HFFc6 (cell line): ENCODE measurements at regions not wholly inside any gene's neighbourhood (a gene's known extent, or its start where the extent isn't known, plus 50 kb on each side); places are given as distances from the start of the nearest gene placed in this dataset.
A peak's percentile ranks its signal among the peaks of the same experiment; 100 is the strongest.

Source experiments
- DNase-seq: peaks from one replicate; pipeline ENCODE4 v3.0.0-alpha.2; 2018
- H3K27ac Mint-ChIP-seq: 2 replicates; pipeline ENCODE4 v1.8.0; 2020; ENCODE audit warnings: mild to moderate bottlenecking, mixed read lengths
- H3K27me3 Mint-ChIP-seq: 2 replicates; pipeline ENCODE4 v1.8.0; 2021; ENCODE audit warnings: mild to moderate bottlenecking, moderate library complexity, mixed read lengths; ENCODE audit not compliant: insufficient read depth
- H3K36me3 Mint-ChIP-seq: 2 replicates; pipeline ENCODE4 v1.8.0; 2021; ENCODE audit warnings: low read depth, mixed read lengths
- H3K4me1 Mint-ChIP-seq: 2 replicates; pipeline ENCODE4 v1.8.0; 2020; ENCODE audit warnings: low read depth, mixed read lengths
- H3K4me3 Mint-ChIP-seq: 2 replicates; pipeline ENCODE4 v1.8.0; 2020; ENCODE audit warnings: mild to moderate bottlenecking, moderate library complexity, mixed read lengths
- H3K9me3 Mint-ChIP-seq: 2 replicates; pipeline ENCODE4 v1.8.0; 2020; ENCODE audit warnings: mild to moderate bottlenecking, mixed read lengths
- CTCF ChIP-seq: fragments of 200-600 bp; sonication (generic); IDR thresholded peaks from 2 replicates; pipeline ENCODE4 v1.5.0; 2021; ENCODE audit warnings: antibody characterized with exemption, mild to moderate bottlenecking

GRCh38 chrX:74251006-74251930 lies 52.7 kb upstream of the ZCCHC13 start:
- Mint-ChIP-seq H3K36me3 (peaks cover 4% of the 10 kb centered on the region), H3K4me3 (peak overlapping the region; percentile 26; the same call in 1 of the 2 replicates), H3K4me1 (peaks cover 37% of the 10 kb centered on the region), H3K9me3 (no peaks in the 10 kb centered on the region), H3K27ac (peak overlapping the region; percentile 87), H3K27me3 (no peaks in the 10 kb centered on the region)
- peak; percentile 51 for DNase-seq
- no peak for TF ChIP-seq CTCF

GRCh38 chrX:74250574-74250973 lies 53.4 kb upstream of the ZCCHC13 start:
- Mint-ChIP-seq H3K4me3 (no peak overlapping the region), H3K27me3 (no peaks in the 10 kb centered on the region), H3K9me3 (no peaks in the 10 kb centered on the region), H3K36me3 (peaks cover 4% of the 10 kb centered on the region), H3K27ac (peak overlapping the region; percentile 87), H3K4me1 (peaks cover 37% of the 10 kb centered on the region)
- no peak for DNase-seq
- TF ChIP-seq CTCF = no peak

- no peak for DNase-seq
- H3K4me1 Mint-ChIP-seq = peaks cover 37% of the 10 kb centered on the region
- TF ChIP-seq CTCF = no peak
- peak overlapping the region; percentile 87; the same call in 1 of the 2 replicates for H3K27ac Mint-ChIP-seq
- H3K27me3 Mint-ChIP-seq = no peaks in the 10 kb centered on the region
- no peaks in the 10 kb centered on the region for H3K9me3 Mint-ChIP-seq
- H3K4me3 Mint-ChIP-seq = no peak overlapping the region
- peaks cover 4% of the 10 kb centered on the region for H3K36me3 Mint-ChIP-seq
Observed at GRCh38 chrX:74249963-74250362, 54.0 kb upstream of the ZCCHC13 start.

- Mint-ChIP-seq H3K27me3 (no peaks in the 10 kb centered on the region), H3K9me3 (no peaks in the 10 kb centered on the region), H3K36me3 (peaks cover 2% of the 10 kb centered on the region), H3K27ac (no peak overlapping the region), H3K4me1 (peaks cover 34% of the 10 kb centered on the region), H3K4me3 (no peak overlapping the region)
- TF ChIP-seq CTCF = no peak
- no peak for DNase-seq
Observed at GRCh38 chrX:74248889-74249288, 55.1 kb upstream of the ZCCHC13 start.

GRCh38 chrX:74246524-74246923 lies 57.5 kb upstream of the ZCCHC13 start:
- no peaks in the 10 kb centered on the region for H3K9me3 Mint-ChIP-seq

More at GRCh38 chrX:74246524-74246923, 57.5 kb upstream of the ZCCHC13 start:
- DNase-seq = no peak
- H3K27ac Mint-ChIP-seq = peak overlapping the region; percentile 46
- no peak for TF ChIP-seq CTCF
- H3K27me3 Mint-ChIP-seq = no peaks in the 10 kb centered on the region
- H3K36me3 Mint-ChIP-seq = no peaks in the 10 kb centered on the region; the same call in 1 of the 2 replicates
- no peak overlapping the region for H3K4me3 Mint-ChIP-seq
- H3K4me1 Mint-ChIP-seq = peaks cover 35% of the 10 kb centered on the region
